Activated naive CD4-positive, alpha-beta T cell treated with anti-CD3 and anti-CD28 coated beads for 36 hours (primary cell): ENCODE measurements at regions not wholly inside any gene's neighbourhood (a gene's known extent, or its start where the extent isn't known, plus 50 kb on each side); places are given as distances from the start of the nearest gene placed in this dataset.

Source experiments
- CTCF ChIA-PET: fragments of 350-600 bp; sonication (Branson Sonifier 250); formaldehyde crosslinking; loops from one replicate; lab custom pipeline; 2021; ENCODE audit warnings: antibody characterized with exemption; lab: Charles Lee
- DNase-seq: peaks from one replicate; pipeline ENCODE4 v3.0.0-alpha.2; 2020
- H3K27ac Mint-ChIP-seq: one replicate; pipeline ENCODE4 v1.8.0; 2021; ENCODE audit warnings: mild to moderate bottlenecking, mixed read lengths
- H3K27me3 Mint-ChIP-seq: one replicate; pipeline ENCODE4 v1.8.0; 2021; ENCODE audit warnings: low read depth, mixed read lengths
- H3K36me3 Mint-ChIP-seq: one replicate; pipeline ENCODE4 v1.8.0; 2021; ENCODE audit warnings: low read depth, mixed read lengths
- H3K4me1 Mint-ChIP-seq: one replicate; pipeline ENCODE4 v1.8.0; 2021; ENCODE audit warnings: low read depth, mixed read lengths
- H3K4me3 Mint-ChIP-seq: one replicate; pipeline ENCODE4 v1.8.0; 2021; ENCODE audit warnings: mild to moderate bottlenecking, moderate library complexity, mixed read lengths
- H3K9me3 Mint-ChIP-seq: one replicate; pipeline ENCODE4 v1.8.0; 2021; ENCODE audit warnings: mixed read lengths
- intact Hi-C: fragments of 100-400 bp; cut with micrococcal nuclease; formaldehyde crosslinking; loops from one replicate; pipeline ENCODE4 v1.15.1; 2023

DNA sequence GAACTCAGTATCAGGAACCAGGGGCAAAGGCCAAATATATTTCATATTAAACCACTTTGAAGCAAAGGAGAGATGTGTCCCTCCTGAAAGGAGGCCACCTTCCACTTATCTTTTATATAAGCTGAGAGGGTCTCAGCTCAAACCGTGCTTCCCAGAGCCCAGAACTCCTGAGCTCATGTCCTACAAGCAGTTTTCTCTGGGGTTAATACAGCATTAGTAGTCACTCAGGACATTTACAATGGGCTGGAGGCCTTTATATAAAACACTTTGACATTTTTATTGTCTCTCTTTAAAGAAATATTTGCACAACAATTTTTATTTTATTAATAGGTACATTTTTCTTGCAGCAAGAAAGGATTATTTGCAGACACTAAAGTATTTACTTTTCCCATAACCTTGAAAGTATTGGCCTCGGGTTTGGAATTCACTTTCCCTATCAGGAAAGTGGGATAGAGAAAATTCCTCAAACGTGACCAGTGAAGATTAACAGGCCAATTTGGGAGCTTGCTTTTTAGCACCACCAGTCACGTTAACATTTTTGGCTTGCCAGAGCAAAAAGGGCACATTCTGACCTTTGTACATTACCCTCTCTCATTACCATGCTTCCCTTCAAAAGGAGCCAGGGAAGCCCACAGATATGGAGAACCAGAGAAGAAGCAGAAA lies 464.9 kb upstream of the NRP1 start:
- CTCF ChIA-PET, result no interaction called here
- no peaks in the 10 kb centered on the region for H3K36me3 Mint-ChIP-seq
- H3K9me3 Mint-ChIP-seq, result no peaks in the 10 kb centered on the region
- no peaks in the 10 kb centered on the region for H3K27me3 Mint-ChIP-seq
- H3K4me3 Mint-ChIP-seq, result no peak overlapping the region
- intact Hi-C loops, result no loop called here
- no peaks in the 10 kb centered on the region for H3K4me1 Mint-ChIP-seq
- DNase-seq, result no peak
- no peak overlapping the region for H3K27ac Mint-ChIP-seq

GRCh38 chr10:33798754-33799153 lies 464.3 kb upstream of the NRP1 start:
- intact Hi-C loops, result no loop called here
- Mint-ChIP-seq H3K4me1 (no peaks in the 10 kb centered on the region), H3K27me3 (no peaks in the 10 kb centered on the region), H3K9me3 (no peaks in the 10 kb centered on the region), H3K27ac (no peak overlapping the region), H3K4me3 (no peak overlapping the region), H3K36me3 (no peaks in the 10 kb centered on the region)
- CTCF ChIA-PET, result no interaction called here
- no peak for DNase-seq

DNA sequence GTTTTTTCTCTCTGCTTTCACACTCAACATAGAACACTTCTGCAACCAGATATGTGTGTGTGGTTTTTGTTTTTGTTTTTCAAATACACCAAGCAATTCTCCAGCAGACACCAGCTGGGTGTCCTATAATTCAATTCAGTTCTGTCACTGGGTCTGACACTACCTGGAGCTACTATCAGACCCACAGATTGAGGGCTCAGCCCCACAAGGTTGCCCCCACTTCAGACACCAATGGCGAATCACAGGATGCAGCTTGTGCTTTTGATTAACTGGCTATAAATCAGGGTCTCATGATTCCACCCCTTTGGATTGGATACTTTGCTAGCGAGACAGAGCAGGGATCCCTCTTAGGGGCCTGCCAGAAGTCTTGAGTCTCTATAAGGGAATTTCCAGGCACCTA lies 462.2 kb upstream of the NRP1 start:
- Mint-ChIP-seq H3K4me3 (no peak overlapping the region), H3K4me1 (no peaks in the 10 kb centered on the region), H3K36me3 (no peaks in the 10 kb centered on the region), H3K27ac (no peak overlapping the region), H3K27me3 (no peaks in the 10 kb centered on the region), H3K9me3 (no peaks in the 10 kb centered on the region)
- CTCF ChIA-PET, result interaction anchor here (0.6 kb wide), 1 partner anchor 1168 kb away, joined by 3 read pairs; no protein-coding TSS in a partner anchor
- intact Hi-C loops, result no loop called here
- no peak for DNase-seq

GRCh38 chr10:33795529-33795928 lies 461.1 kb upstream of the NRP1 start:
- H3K4me3 Mint-ChIP-seq, result no peak overlapping the region
- H3K27ac Mint-ChIP-seq, result no peak overlapping the region
- no peaks in the 10 kb centered on the region for H3K9me3 Mint-ChIP-seq
- no peak for DNase-seq
- CTCF ChIA-PET, result no interaction called here
- no peaks in the 10 kb centered on the region for H3K4me1 Mint-ChIP-seq
- H3K36me3 Mint-ChIP-seq, result no peaks in the 10 kb centered on the region
- intact Hi-C loops, result no loop called here
- no peaks in the 10 kb centered on the region for H3K27me3 Mint-ChIP-seq

DNA sequence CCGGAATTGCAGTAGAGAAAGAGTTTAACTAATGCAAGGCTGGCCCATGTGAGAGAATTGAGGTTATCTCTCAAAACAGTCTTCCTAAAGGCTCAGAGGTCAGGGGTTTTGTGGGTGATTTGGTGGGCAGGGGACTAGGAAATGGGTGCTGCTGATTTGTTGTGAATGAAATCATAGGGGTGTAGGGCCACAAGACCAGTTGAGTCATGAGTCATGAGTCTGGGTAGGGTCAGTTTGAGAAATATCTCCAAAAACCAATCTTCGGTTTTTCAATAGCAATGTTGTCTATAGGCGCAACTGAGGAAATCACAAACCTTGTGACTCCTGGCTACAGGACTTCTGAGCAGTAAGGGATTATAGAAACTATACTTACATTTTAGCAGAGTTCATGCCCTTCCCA lies 460.0 kb upstream of the NRP1 start:
- Mint-ChIP-seq H3K4me3 (no peak overlapping the region), H3K36me3 (no peaks in the 10 kb centered on the region), H3K9me3 (no peaks in the 10 kb centered on the region), H3K4me1 (no peaks in the 10 kb centered on the region), H3K27ac (no peak overlapping the region), H3K27me3 (no peaks in the 10 kb centered on the region)
- DNase-seq, result no peak
- CTCF ChIA-PET, result no interaction called here
- intact Hi-C loops, result no loop called here

GRCh38 chr10:33793793-33794192 lies 459.3 kb upstream of the NRP1 start:
- Mint-ChIP-seq H3K27ac (no peak overlapping the region), H3K4me1 (no peaks in the 10 kb centered on the region), H3K36me3 (no peaks in the 10 kb centered on the region), H3K4me3 (no peak overlapping the region), H3K27me3 (no peaks in the 10 kb centered on the region), H3K9me3 (no peaks in the 10 kb centered on the region)
- intact Hi-C loops, result no loop called here
- CTCF ChIA-PET, result no interaction called here
- no peak for DNase-seq

GRCh38 chr10:33791272-33791660 lies 456.8 kb upstream of the NRP1 start:
- no peaks in the 10 kb centered on the region for H3K4me1 Mint-ChIP-seq
- H3K4me3 Mint-ChIP-seq, result no peak overlapping the region
- CTCF ChIA-PET, result interaction anchor here (0.9 kb wide), 1 partner anchor 461 kb away, joined by 5 read pairs; no protein-coding TSS in a partner anchor

DNA sequence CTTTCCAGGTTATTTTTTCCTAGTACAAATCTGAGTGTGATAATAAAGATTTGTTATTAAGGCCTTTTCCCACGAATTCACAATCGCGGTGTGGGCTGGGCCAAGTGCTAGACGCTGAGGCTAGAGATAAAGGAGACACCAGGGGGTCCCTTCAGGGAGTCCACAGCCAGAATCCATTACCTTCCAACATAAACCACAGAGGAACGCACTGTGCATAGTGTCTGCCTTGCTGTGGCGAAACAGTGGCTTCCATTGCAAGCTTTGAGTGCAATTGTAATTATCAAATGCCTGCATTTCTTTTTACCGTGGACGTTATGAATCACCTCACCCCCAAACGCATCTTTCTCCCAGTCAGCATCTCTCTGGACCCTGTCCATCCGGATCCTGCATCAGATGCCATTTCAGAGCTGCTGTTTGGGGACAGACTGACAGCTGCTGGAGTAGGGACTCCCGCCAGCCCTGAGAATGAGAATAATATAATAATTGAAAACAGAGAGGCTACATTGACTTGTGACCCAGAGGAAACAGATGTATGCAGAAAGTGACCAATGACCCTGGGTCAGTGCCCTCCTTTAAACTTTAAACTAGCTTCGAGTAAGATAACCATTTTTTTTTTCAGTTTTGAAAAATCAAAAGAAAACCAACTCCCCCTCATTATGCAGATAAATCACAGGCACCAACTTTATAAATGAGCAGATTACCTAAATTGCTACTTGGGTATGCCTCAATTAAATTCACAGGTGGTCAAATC lies 456.2 kb upstream of the NRP1 start:
- Mint-ChIP-seq H3K4me1 (no peaks in the 10 kb centered on the region), H3K36me3 (no peaks in the 10 kb centered on the region), H3K9me3 (no peaks in the 10 kb centered on the region), H3K27ac (no peak overlapping the region), H3K4me3 (no peak overlapping the region), H3K27me3 (peaks cover 2% of the 10 kb centered on the region)
- no peak for DNase-seq
- CTCF ChIA-PET, result interaction anchor here (0.9 kb wide), 1 partner anchor 460 kb away, joined by 5 read pairs; no protein-coding TSS in a partner anchor
- intact Hi-C loops, result no loop called here

More at GRCh38 chr10:33791272-33791660, 456.8 kb upstream of the NRP1 start:
- no peak for DNase-seq
- Mint-ChIP-seq H3K9me3 (no peaks in the 10 kb centered on the region), H3K36me3 (no peaks in the 10 kb centered on the region), H3K27me3 (peaks cover 2% of the 10 kb centered on the region), H3K27ac (no peak overlapping the region)
- intact Hi-C loops, result no loop called here

GRCh38 chr10:33783557-33783956 lies 449.1 kb upstream of the NRP1 start:
- intact Hi-C loops, result no loop called here
- Mint-ChIP-seq H3K4me3 (no peak overlapping the region), H3K9me3 (no peaks in the 10 kb centered on the region)

DNA sequence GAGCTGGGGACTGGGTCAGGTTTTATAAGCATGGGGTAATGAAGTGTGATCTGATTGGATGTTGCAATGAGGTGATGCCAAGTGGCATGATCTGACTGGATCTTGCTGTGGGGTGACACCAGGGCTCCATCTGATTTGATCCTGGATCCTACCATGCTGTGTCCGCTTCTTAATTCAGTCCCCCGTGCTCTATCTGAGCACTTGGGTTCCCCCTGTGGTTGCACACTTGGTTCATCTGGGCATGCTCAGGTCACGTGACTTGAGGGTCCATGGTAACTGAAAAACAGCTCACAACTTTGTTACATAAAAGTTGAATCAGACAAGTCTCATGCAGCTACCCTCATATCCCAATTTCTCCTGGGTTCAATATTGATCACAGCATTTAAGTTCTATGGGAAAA lies 448.6 kb upstream of the NRP1 start:
- CTCF ChIA-PET, result no interaction called here
- intact Hi-C loops, result no loop called here
- H3K4me1 Mint-ChIP-seq, result no peaks in the 10 kb centered on the region
- no peak overlapping the region for H3K4me3 Mint-ChIP-seq
- H3K27me3 Mint-ChIP-seq, result peaks cover 3% of the 10 kb centered on the region
- no peak for DNase-seq
- H3K27ac Mint-ChIP-seq, result no peak overlapping the region
- H3K9me3 Mint-ChIP-seq, result no peaks in the 10 kb centered on the region
- no peaks in the 10 kb centered on the region for H3K36me3 Mint-ChIP-seq

More at GRCh38 chr10:33783557-33783956, 449.1 kb upstream of the NRP1 start:
- H3K36me3 Mint-ChIP-seq, result no peaks in the 10 kb centered on the region
- CTCF ChIA-PET, result no interaction called here
- H3K4me1 Mint-ChIP-seq, result no peaks in the 10 kb centered on the region
- no peak for DNase-seq
- peaks cover 3% of the 10 kb centered on the region for H3K27me3 Mint-ChIP-seq
- no peak overlapping the region for H3K27ac Mint-ChIP-seq

GRCh38 chr10:33781606-33782395 lies 447.3 kb upstream of the NRP1 start:
- Mint-ChIP-seq H3K4me3 (no peak overlapping the region), H3K4me1 (no peaks in the 10 kb centered on the region), H3K27me3 (peaks cover 1% of the 10 kb centered on the region), H3K27ac (no peak overlapping the region), H3K36me3 (no peaks in the 10 kb centered on the region), H3K9me3 (no peaks in the 10 kb centered on the region)
- CTCF ChIA-PET, result interaction anchor here (0.7 kb wide), 1 partner anchor 216 kb away, joined by 3 read pairs; no protein-coding TSS in a partner anchor
- DNase-seq, result no peak
- intact Hi-C loops, result no loop called here

GRCh38 chr10:33780961-33781360 lies 446.5 kb upstream of the NRP1 start:
- no peak overlapping the region for H3K27ac Mint-ChIP-seq
- H3K4me3 Mint-ChIP-seq, result no peak overlapping the region
- no peak for DNase-seq
- intact Hi-C loops, result no loop called here
- H3K27me3 Mint-ChIP-seq, result peaks cover 1% of the 10 kb centered on the region
- H3K36me3 Mint-ChIP-seq, result no peaks in the 10 kb centered on the region
- no peaks in the 10 kb centered on the region for H3K4me1 Mint-ChIP-seq
- CTCF ChIA-PET, result interaction anchor here (0.7 kb wide), 1 partner anchor 215 kb away, joined by 3 read pairs; no protein-coding TSS in a partner anchor
- H3K9me3 Mint-ChIP-seq, result no peaks in the 10 kb centered on the region
